ENCODE measurements at regions not wholly inside any gene's neighbourhood (a gene's known extent, or its start where the extent isn't known, plus 50 kb on each side); places are given as distances from the start of the nearest gene placed in this dataset.

DNA sequence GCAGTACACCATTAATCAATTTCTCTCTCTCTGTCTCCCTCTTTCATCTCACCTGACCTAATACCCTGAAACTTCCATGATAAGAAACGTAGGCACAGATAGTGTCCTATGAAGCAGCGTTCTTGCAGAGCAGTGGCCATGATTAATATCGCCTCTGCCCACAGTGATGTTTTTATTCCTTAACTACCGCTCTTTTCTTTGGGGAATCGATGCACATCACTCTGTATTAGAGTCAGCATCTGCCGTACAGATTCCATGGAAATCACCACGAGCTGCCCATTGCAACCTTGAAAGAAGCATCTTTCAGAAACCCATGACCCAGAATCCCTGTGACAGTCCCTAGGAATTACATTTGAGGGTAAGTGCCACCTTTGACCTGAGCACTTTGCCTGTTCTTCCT is 152.0 kb upstream of the ECI2 start:
- DNase-seq (ENCODE audit: low spot score) (no peak), ATAC-seq (no peak)
- 0 out of 2 replicates have a peak, but pooled peaks cover 3% of the 10 kb centered on the region for H3K9me2 ChIP-seq (ENCODE audit: insufficient read depth)
- no peaks in the 10 kb centered on the region for H3K36me3 ChIP-seq (ENCODE audit: insufficient read depth)
- 0 out of 2 replicates have a peak overlapping the region, but pooled peaks have one; percentile 52 for H2AFZ ChIP-seq
- H3K27ac ChIP-seq (ENCODE audit: low read depth) = no peak overlapping the region
- peaks cover 16% of the 10 kb centered on the region for H3K4me1 ChIP-seq (ENCODE audit: insufficient read depth)
- H3K4me3 ChIP-seq = no peak overlapping the region
- Mint-ChIP-seq H3K4me1 (peaks cover 18% of the 10 kb centered on the region), H3K36me3 (ENCODE audit: low read depth) (no peaks in the 10 kb centered on the region), H3K27ac (no peak overlapping the region), H3K27me3 (ENCODE audit: insufficient read depth, low read depth, poor library complexity) (peaks cover 10% of the 10 kb centered on the region), H3K9me3 (no peaks in the 10 kb centered on the region), H3K4me3 (no peak overlapping the region)
- no peaks in the 10 kb centered on the region for H3F3A ChIP-seq (replicated peaks; ENCODE audit: low read depth)
- peaks cover 14% of the 10 kb centered on the region for H3K27me3 ChIP-seq (ENCODE audit: insufficient read depth)
- no peak overlapping the region for H3K4me2 ChIP-seq
- TF ChIP-seq, protein P1, sequence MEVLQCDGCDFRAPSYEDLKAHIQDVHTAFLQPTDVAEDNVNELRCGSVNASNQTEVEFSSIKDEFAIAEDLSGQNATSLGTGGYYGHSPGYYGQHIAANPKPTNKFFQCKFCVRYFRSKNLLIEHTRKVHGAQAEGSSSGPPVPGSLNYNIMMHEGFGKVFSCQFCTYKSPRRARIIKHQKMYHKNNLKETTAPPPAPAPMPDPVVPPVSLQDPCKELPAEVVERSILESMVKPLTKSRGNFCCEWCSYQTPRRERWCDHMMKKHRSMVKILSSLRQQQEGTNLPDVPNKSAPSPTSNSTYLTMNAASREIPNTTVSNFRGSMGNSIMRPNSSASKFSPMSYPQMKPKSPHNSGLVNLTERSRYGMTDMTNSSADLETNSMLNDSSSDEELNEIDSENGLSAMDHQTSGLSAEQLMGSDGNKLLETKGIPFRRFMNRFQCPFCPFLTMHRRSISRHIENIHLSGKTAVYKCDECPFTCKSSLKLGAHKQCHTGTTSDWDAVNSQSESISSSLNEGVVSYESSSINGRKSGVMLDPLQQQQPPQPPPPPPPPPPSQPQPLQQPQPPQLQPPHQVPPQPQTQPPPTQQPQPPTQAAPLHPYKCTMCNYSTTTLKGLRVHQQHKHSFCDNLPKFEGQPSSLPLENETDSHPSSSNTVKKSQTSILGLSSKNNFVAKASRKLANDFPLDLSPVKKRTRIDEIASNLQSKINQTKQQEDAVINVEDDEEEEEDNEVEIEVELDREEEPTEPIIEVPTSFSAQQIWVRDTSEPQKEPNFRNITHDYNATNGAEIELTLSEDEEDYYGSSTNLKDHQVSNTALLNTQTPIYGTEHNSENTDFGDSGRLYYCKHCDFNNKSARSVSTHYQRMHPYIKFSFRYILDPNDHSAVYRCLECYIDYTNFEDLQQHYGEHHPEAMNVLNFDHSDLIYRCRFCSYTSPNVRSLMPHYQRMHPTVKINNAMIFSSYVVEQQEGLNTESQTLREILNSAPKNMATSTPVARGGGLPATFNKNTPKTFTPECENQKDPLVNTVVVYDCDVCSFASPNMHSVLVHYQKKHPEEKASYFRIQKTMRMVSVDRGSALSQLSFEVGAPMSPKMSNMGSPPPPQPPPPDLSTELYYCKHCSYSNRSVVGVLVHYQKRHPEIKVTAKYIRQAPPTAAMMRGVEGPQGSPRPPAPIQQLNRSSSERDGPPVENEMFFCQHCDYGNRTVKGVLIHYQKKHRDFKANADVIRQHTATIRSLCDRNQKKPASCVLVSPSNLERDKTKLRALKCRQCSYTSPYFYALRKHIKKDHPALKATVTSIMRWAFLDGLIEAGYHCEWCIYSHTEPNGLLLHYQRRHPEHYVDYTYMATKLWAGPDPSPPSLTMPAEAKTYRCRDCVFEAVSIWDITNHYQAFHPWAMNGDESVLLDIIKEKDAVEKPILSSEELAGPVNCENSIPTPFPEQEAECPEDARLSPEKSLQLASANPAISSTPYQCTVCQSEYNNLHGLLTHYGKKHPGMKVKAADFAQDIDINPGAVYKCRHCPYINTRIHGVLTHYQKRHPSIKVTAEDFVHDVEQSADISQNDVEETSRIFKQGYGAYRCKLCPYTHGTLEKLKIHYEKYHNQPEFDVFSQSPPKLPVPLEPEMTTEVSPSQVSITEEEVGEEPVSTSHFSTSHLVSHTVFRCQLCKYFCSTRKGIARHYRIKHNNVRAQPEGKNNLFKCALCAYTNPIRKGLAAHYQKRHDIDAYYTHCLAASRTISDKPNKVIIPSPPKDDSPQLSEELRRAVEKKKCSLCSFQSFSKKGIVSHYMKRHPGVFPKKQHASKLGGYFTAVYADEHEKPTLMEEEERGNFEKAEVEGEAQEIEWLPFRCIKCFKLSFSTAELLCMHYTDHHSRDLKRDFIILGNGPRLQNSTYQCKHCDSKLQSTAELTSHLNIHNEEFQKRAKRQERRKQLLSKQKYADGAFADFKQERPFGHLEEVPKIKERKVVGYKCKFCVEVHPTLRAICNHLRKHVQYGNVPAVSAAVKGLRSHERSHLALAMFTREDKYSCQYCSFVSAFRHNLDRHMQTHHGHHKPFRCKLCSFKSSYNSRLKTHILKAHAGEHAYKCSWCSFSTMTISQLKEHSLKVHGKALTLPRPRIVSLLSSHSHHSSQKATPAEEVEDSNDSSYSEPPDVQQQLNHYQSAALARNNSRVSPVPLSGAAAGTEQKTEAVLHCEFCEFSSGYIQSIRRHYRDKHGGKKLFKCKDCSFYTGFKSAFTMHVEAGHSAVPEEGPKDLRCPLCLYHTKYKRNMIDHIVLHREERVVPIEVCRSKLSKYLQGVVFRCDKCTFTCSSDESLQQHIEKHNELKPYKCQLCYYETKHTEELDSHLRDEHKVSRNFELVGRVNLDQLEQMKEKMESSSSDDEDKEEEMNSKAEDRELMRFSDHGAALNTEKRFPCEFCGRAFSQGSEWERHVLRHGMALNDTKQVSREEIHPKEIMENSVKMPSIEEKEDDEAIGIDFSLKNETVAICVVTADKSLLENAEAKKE (CRISPR knock-in tag; IDR thresholded peaks at IDR 0.05) = no peak
- TF ChIP-seq EZH2 (IDR thresholded peaks at IDR 0.05; ENCODE audit: low read depth, unreplicated experiment) (no peak), EZH2phosphoT487 (IDR thresholded peaks at IDR 0.05; ENCODE audit: unreplicated experiment) (no peak), ZNF114 (CRISPR knock-in tag; IDR thresholded peaks at IDR 0.05) (no peak), NANOG (IDR thresholded peaks at IDR 0.05; ENCODE audit: borderline replicate concordance) (no peak), POLR2AphosphoS5 (IDR thresholded peaks at IDR 0.05; ENCODE audit: low read depth) (no peak), STAT1 (IDR thresholded peaks at IDR 0.05; ENCODE audit: unreplicated experiment) (no peak), JUNB (IDR thresholded peaks at IDR 0.05; ENCODE audit: unreplicated experiment) (no peak), CREB1 (CRISPR knock-in tag; IDR thresholded peaks at IDR 0.05; ENCODE audit: low read depth) (no peak), ZNF331 (CRISPR knock-in tag; IDR thresholded peaks at IDR 0.05; ENCODE audit: low read depth) (no peak)
- TF ChIP-seq, protein P2, sequence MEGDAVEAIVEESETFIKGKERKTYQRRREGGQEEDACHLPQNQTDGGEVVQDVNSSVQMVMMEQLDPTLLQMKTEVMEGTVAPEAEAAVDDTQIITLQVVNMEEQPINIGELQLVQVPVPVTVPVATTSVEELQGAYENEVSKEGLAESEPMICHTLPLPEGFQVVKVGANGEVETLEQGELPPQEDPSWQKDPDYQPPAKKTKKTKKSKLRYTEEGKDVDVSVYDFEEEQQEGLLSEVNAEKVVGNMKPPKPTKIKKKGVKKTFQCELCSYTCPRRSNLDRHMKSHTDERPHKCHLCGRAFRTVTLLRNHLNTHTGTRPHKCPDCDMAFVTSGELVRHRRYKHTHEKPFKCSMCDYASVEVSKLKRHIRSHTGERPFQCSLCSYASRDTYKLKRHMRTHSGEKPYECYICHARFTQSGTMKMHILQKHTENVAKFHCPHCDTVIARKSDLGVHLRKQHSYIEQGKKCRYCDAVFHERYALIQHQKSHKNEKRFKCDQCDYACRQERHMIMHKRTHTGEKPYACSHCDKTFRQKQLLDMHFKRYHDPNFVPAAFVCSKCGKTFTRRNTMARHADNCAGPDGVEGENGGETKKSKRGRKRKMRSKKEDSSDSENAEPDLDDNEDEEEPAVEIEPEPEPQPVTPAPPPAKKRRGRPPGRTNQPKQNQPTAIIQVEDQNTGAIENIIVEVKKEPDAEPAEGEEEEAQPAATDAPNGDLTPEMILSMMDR (conservative IDR thresholded peaks at IDR 0.05; ENCODE audit: low read depth in 2 of 2) = no peak
- TF ChIP-seq, protein P3, sequence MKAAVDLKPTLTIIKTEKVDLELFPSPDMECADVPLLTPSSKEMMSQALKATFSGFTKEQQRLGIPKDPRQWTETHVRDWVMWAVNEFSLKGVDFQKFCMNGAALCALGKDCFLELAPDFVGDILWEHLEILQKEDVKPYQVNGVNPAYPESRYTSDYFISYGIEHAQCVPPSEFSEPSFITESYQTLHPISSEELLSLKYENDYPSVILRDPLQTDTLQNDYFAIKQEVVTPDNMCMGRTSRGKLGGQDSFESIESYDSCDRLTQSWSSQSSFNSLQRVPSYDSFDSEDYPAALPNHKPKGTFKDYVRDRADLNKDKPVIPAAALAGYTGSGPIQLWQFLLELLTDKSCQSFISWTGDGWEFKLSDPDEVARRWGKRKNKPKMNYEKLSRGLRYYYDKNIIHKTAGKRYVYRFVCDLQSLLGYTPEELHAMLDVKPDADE (IDR thresholded peaks at IDR 0.05) = no peak
- TF ChIP-seq, protein P4, sequence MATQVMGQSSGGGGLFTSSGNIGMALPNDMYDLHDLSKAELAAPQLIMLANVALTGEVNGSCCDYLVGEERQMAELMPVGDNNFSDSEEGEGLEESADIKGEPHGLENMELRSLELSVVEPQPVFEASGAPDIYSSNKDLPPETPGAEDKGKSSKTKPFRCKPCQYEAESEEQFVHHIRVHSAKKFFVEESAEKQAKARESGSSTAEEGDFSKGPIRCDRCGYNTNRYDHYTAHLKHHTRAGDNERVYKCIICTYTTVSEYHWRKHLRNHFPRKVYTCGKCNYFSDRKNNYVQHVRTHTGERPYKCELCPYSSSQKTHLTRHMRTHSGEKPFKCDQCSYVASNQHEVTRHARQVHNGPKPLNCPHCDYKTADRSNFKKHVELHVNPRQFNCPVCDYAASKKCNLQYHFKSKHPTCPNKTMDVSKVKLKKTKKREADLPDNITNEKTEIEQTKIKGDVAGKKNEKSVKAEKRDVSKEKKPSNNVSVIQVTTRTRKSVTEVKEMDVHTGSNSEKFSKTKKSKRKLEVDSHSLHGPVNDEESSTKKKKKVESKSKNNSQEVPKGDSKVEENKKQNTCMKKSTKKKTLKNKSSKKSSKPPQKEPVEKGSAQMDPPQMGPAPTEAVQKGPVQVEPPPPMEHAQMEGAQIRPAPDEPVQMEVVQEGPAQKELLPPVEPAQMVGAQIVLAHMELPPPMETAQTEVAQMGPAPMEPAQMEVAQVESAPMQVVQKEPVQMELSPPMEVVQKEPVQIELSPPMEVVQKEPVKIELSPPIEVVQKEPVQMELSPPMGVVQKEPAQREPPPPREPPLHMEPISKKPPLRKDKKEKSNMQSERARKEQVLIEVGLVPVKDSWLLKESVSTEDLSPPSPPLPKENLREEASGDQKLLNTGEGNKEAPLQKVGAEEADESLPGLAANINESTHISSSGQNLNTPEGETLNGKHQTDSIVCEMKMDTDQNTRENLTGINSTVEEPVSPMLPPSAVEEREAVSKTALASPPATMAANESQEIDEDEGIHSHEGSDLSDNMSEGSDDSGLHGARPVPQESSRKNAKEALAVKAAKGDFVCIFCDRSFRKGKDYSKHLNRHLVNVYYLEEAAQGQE (IDR thresholded peaks at IDR 0.05; ENCODE audit: unreplicated experiment) = no peak
- H3K79me2 ChIP-seq (replicated peaks; ENCODE audit: insufficient read depth) = no peaks in the 10 kb centered on the region
- H4K20me1 ChIP-seq (replicated peaks; ENCODE audit: insufficient read depth) = no peaks in the 10 kb centered on the region

All from GM23338 (cell line).